Uterus (tissue), 2 donors: ENCODE measurements at regions not wholly inside any gene's neighbourhood (a gene's known extent, or its start where the extent isn't known, plus 50 kb on each side); places are given as distances from the start of the nearest gene placed in this dataset.

Source experiments
- POLR2A ChIP-seq, 2 donors: fragments of 450-650 bp; IDR thresholded peaks; one replicate each; pipeline ENCODE4 v1.6.1; 2016; ENCODE audit warnings: antibody characterized with exemption in 2 of 2, mild to moderate bottlenecking in 1 of 2, moderate library complexity in 1 of 2
- TF ChIP-seq, protein P1 (sequence below), 4 experiments: fragments of 200-600 bp in 2 of 4; fragments of 450-650 bp in 2 of 4; sonication (generic) in 2 of 4; IDR thresholded peaks; one replicate each; pipeline ENCODE4 v1.5.1; 2016 to 2019; ENCODE audit warnings: antibody characterized with exemption in 4 of 4, mild to moderate bottlenecking in 2 of 4, moderate library complexity in 1 of 4

DNA sequence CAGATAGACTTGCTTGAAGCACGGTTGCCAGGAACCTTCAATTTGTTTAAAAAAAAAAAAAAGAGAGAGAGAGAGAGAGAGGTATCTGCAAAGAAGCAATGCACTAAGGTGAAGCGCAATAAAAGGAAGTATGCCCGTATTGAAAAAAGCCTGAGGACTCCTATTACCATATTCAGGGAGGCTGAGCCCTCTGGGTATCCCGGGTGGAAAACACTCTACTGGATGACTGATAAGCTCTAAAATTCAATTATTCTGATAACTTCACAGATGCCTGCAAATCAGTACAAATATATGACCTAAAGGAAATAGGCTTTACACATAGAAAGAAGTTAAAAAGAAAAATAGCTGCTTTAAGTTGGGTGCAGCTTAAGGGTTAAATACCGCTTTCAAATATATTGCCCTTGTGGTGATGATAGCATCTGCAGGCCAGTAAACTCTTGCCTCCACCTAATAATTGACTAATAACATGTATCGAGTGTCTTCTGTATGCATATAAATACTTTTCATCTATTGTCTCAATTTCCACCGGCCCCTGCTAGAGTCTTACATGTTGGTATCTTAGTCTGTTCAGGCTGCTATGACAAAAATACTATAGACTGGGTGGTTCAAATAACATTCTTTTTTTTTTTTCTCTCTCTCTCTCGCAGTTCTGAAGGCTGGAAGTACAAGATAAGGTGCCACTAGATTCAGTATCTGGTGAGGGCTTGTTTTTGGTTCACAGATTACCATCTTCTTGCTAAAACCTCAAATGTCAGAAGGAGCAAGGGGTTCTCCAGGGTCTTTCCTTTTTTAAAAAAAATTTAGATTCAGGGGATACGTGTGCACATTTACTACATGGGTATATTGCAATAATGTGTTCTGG, 187.4 kb upstream of the JARID2 start:
- TF ChIP-seq, protein P1, sequence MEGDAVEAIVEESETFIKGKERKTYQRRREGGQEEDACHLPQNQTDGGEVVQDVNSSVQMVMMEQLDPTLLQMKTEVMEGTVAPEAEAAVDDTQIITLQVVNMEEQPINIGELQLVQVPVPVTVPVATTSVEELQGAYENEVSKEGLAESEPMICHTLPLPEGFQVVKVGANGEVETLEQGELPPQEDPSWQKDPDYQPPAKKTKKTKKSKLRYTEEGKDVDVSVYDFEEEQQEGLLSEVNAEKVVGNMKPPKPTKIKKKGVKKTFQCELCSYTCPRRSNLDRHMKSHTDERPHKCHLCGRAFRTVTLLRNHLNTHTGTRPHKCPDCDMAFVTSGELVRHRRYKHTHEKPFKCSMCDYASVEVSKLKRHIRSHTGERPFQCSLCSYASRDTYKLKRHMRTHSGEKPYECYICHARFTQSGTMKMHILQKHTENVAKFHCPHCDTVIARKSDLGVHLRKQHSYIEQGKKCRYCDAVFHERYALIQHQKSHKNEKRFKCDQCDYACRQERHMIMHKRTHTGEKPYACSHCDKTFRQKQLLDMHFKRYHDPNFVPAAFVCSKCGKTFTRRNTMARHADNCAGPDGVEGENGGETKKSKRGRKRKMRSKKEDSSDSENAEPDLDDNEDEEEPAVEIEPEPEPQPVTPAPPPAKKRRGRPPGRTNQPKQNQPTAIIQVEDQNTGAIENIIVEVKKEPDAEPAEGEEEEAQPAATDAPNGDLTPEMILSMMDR (IDR thresholded peaks at IDR 0.05) = no peak
- no peak for TF ChIP-seq POLR2A (IDR thresholded peaks at IDR 0.05)
